ENCODE measurements at regions not wholly inside any gene's neighbourhood (a gene's known extent, or its start where the extent isn't known, plus 50 kb on each side); places are given as distances from the start of the nearest gene placed in this dataset.
A peak's percentile ranks its signal among the peaks of the same experiment; 100 is the strongest.

DNA sequence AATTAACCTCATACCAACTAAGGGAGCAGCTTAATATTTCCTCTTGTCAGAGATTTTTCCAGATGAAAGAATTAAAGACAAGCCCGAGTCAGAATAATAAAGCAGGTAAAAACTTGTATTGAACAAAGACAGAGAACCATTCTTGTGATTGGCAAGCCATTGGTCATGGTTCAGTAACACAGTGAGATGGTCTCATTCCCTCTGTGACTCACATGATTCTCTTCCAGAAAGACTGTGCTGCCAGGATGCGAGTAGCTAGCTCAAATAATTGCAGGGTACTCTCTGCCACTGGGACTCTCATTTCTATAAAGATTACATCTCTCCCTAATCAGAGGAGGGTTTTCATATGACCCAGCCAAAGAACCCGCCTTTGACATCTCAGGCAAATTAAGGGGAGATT lies 179.4 kb downstream of the PHLDA1 start:
- Histone ChIP-seq H4K20me1 (ENCODE audit: insufficient read depth, low read length) (no peaks in the 10 kb centered on the region), H2AFZ (ENCODE audit: low read length) (no peak overlapping the region), H3K4me2 (ENCODE audit: insufficient read depth, low read length) (no peak overlapping the region), H3K4me3 (ENCODE audit: insufficient read depth, low read length) (no peak overlapping the region), H3K9me3 (ENCODE audit: low read depth, low read length) (no peaks in the 10 kb centered on the region), H3K27ac (ENCODE audit: low read depth, low read length) (no peak overlapping the region), H3K36me3 (ENCODE audit: insufficient read depth, low read length) (no peaks in the 10 kb centered on the region), H3K27me3 (ENCODE audit: insufficient read depth, low read length) (no peaks in the 10 kb centered on the region), H3K79me2 (ENCODE audit: insufficient read depth, low read length) (no peaks in the 10 kb centered on the region), H3K4me1 (ENCODE audit: insufficient read depth, low read length) (peaks cover 34% of the 10 kb centered on the region)
- TF ChIP-seq, protein P1, sequence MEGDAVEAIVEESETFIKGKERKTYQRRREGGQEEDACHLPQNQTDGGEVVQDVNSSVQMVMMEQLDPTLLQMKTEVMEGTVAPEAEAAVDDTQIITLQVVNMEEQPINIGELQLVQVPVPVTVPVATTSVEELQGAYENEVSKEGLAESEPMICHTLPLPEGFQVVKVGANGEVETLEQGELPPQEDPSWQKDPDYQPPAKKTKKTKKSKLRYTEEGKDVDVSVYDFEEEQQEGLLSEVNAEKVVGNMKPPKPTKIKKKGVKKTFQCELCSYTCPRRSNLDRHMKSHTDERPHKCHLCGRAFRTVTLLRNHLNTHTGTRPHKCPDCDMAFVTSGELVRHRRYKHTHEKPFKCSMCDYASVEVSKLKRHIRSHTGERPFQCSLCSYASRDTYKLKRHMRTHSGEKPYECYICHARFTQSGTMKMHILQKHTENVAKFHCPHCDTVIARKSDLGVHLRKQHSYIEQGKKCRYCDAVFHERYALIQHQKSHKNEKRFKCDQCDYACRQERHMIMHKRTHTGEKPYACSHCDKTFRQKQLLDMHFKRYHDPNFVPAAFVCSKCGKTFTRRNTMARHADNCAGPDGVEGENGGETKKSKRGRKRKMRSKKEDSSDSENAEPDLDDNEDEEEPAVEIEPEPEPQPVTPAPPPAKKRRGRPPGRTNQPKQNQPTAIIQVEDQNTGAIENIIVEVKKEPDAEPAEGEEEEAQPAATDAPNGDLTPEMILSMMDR (IDR thresholded peaks at IDR 0.05; ENCODE audit: extremely low read depth, low read depth, low read length) = no peak
- peak; percentile 68 for DNase-seq (ENCODE audit: insufficient read length, low spot score, missing footprints)

DNA sequence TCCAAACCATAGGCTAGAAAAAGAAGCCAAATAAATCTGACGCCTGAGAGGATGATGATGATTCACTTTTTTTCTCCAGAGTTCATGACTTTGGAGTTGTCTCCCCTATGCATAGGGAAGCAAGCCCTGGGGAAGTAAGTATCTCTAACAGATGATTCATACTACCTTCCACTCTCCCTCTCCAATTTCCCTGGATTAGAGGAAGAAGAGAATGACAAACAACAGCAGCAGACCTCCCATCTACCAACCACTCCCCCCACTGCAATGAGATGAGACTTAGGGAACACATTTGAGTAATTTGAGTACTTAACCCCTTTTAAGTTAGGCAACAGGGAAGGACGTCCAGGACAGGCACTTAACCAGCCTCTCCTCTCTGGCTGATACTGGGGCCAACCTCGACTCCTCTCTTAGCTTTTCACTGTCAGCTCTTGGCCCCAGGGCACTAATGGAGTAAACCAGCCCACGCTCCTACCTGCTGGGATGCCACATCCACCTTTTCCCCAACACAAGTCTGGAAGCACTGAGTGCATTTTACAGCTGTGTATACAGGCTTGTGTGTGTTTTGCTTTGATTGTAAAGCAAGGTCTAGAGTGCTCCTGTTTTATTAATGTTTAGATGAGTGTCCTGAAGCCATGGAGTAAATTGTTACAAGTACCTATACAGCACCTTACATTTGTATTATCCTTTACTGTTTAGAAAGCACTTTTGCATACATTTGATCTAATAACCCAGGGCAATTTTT lies 180.7 kb downstream of the PHLDA1 start:
- H3K27ac ChIP-seq (ENCODE audit: low read depth, low read length) = peak overlapping the region; percentile 63
- H3K4me1 ChIP-seq (ENCODE audit: insufficient read depth, low read length) = peaks cover 34% of the 10 kb centered on the region
- no peak overlapping the region for H3K4me3 ChIP-seq (ENCODE audit: insufficient read depth, low read length)
- no peaks in the 10 kb centered on the region for H3K36me3 ChIP-seq (ENCODE audit: insufficient read depth, low read length)
- peak overlapping the region; percentile 43 for H2AFZ ChIP-seq (ENCODE audit: low read length)
- peak; percentile 37 for DNase-seq (ENCODE audit: insufficient read length, low spot score, missing footprints)
- TF ChIP-seq, protein P1 (IDR thresholded peaks at IDR 0.05; ENCODE audit: extremely low read depth, low read depth, low read length) = no peak
- no peaks in the 10 kb centered on the region for H3K79me2 ChIP-seq (ENCODE audit: insufficient read depth, low read length)
- no peaks in the 10 kb centered on the region for H3K9me3 ChIP-seq (ENCODE audit: low read depth, low read length)
- H3K4me2 ChIP-seq (ENCODE audit: insufficient read depth, low read length) = no peak overlapping the region
- H3K27me3 ChIP-seq (ENCODE audit: insufficient read depth, low read length) = no peaks in the 10 kb centered on the region
- H4K20me1 ChIP-seq (ENCODE audit: insufficient read depth, low read length) = no peaks in the 10 kb centered on the region

- Histone ChIP-seq H3K4me3 (ENCODE audit: insufficient read depth, low read length) (no peak overlapping the region), H3K27ac (ENCODE audit: low read depth, low read length) (no peak overlapping the region), H4K20me1 (ENCODE audit: insufficient read depth, low read length) (no peaks in the 10 kb centered on the region), H3K79me2 (ENCODE audit: insufficient read depth, low read length) (no peaks in the 10 kb centered on the region), H3K36me3 (ENCODE audit: insufficient read depth, low read length) (no peaks in the 10 kb centered on the region), H3K4me1 (ENCODE audit: insufficient read depth, low read length) (peaks cover 25% of the 10 kb centered on the region), H3K4me2 (ENCODE audit: insufficient read depth, low read length) (no peak overlapping the region), H3K27me3 (ENCODE audit: insufficient read depth, low read length) (no peaks in the 10 kb centered on the region), H2AFZ (ENCODE audit: low read length) (no peak overlapping the region), H3K9me3 (ENCODE audit: low read depth, low read length) (no peaks in the 10 kb centered on the region)
- TF ChIP-seq, protein P1 (IDR thresholded peaks at IDR 0.05; ENCODE audit: extremely low read depth, low read depth, low read length) = no peak
- no peak for DNase-seq (ENCODE audit: insufficient read length, low spot score, missing footprints)
Measured at GRCh38 chr12:75848961-75849360, 182.6 kb downstream of the PHLDA1 start.

DNA sequence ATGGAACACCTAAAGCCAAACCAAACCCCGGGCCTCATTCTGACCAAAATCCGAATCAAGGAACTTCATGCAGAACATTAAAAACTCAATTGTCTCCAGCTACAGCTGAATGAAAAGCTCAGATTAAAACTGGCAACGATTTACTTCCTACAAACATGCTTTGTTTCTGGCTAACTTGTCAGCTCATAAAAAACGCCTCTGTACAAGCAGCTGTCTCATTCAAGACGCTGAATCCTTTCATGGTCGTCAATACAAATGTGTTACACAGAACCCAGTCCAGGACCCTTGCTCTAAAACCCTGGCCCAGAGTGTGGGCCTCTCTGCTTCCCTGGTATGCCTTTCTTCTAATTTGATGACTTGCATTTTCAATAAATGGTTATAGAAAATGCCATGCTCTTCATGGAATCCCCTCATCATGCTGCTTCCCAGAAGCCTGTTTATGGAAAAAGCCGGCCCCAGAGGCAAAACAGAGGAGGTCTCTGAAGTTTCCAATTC lies 183.1 kb downstream of the PHLDA1 start:
- Histone ChIP-seq H3K27ac (ENCODE audit: low read depth, low read length) (no peak overlapping the region), H3K4me1 (ENCODE audit: insufficient read depth, low read length) (peaks cover 25% of the 10 kb centered on the region), H3K9me3 (ENCODE audit: low read depth, low read length) (no peaks in the 10 kb centered on the region), H3K4me3 (ENCODE audit: insufficient read depth, low read length) (no peak overlapping the region), H3K79me2 (ENCODE audit: insufficient read depth, low read length) (no peaks in the 10 kb centered on the region), H2AFZ (ENCODE audit: low read length) (peak overlapping the region; percentile 81), H3K27me3 (ENCODE audit: insufficient read depth, low read length) (no peaks in the 10 kb centered on the region), H4K20me1 (ENCODE audit: insufficient read depth, low read length) (no peaks in the 10 kb centered on the region), H3K36me3 (ENCODE audit: insufficient read depth, low read length) (no peaks in the 10 kb centered on the region), H3K4me2 (ENCODE audit: insufficient read depth, low read length) (no peak overlapping the region)
- DNase-seq (ENCODE audit: insufficient read length, low spot score, missing footprints) = no peak
- TF ChIP-seq, protein P1 (IDR thresholded peaks at IDR 0.05; ENCODE audit: extremely low read depth, low read depth, low read length) = no peak
